Gastroesophageal sphincter (tissue), 4 donors: ENCODE measurements at regions not wholly inside any gene's neighbourhood (a gene's known extent, or its start where the extent isn't known, plus 50 kb on each side); places are given as distances from the start of the nearest gene placed in this dataset.

ENCODE experiments used
- ATAC-seq: fragments of 150-250 bp; one replicate; pipeline ENCODE4 v1.9.1; 2016; ENCODE audit warnings: mild to moderate bottlenecking, moderate library complexity
- H3K27ac ChIP-seq, 4 donors: fragments of 200-600 bp; sonication (generic) in 3 of 4; 1 replicate in 3 of 4; 2 replicates in 1 of 4; pipeline ENCODE4 v1.5.1; 2016 to 2019
- H3K27me3 ChIP-seq: fragments of 200-600 bp; sonication (generic); one replicate; pipeline ENCODE4 v1.5.1; 2019
- H3K36me3 ChIP-seq, 2 donors: fragments of 200-600 bp; sonication (generic); one replicate each; pipeline ENCODE4 v1.5.1; 2019; ENCODE audit warnings: control low read depth in 1 of 2
- H3K4me1 ChIP-seq, 3 donors: fragments of 200-600 bp; sonication (generic); 1 replicate in 2 of 3; 2 replicates in 1 of 3; pipeline ENCODE4 v1.5.1; 2016 to 2019; ENCODE audit warnings: control low read depth in 2 of 3
- H3K4me3 ChIP-seq, 2 donors: fragments of 200-600 bp; sonication (generic); one replicate each; pipeline ENCODE4 v1.5.1; 2019; ENCODE audit warnings: mild to moderate bottlenecking in 1 of 2, moderate library complexity in 1 of 2
- H3K9me3 ChIP-seq, 3 donors: fragments of 200-600 bp; sonication (generic); one replicate each; pipeline ENCODE4 v1.5.1; 2017 to 2019; ENCODE audit warnings: control low read depth in 2 of 3
- EP300 ChIP-seq: sonication (generic); formaldehyde crosslinking; IDR thresholded peaks from one replicate; pipeline ENCODE4 v1.6.1; 2017; ENCODE audit warnings: antibody characterized with exemption, mild to moderate bottlenecking
- POLR2A ChIP-seq, 2 donors: fragments of 450-650 bp; IDR thresholded peaks; one replicate each; pipeline ENCODE4 v1.6.1; 2017; ENCODE audit warnings: antibody characterized with exemption in 2 of 2, mild to moderate bottlenecking in 2 of 2, moderate library complexity in 1 of 2
- POLR2AphosphoS5 ChIP-seq: sonication (generic); formaldehyde crosslinking; IDR thresholded peaks from one replicate; pipeline ENCODE4 v1.6.1; 2017; ENCODE audit warnings: antibody characterized with exemption
- WGBS, 2 donors: methylation state at CpG; one replicate each; pipeline ENCODE4 v1.1.5; 2018; ENCODE audit warnings: low coverage in 1 of 2; 5-methylcytosine and 5-hydroxymethylcytosine counted together
- TF ChIP-seq, protein P1 (sequence below), 4 experiments: fragments of 200-600 bp in 2 of 4; fragments of 450-650 bp in 2 of 4; sonication (generic) in 1 of 4; IDR thresholded peaks; one replicate each; pipeline ENCODE4 v1.5.1; 2017 to 2019; ENCODE audit warnings: antibody characterized with exemption in 4 of 4, mild to moderate bottlenecking in 2 of 4, moderate library complexity in 2 of 4

DNA sequence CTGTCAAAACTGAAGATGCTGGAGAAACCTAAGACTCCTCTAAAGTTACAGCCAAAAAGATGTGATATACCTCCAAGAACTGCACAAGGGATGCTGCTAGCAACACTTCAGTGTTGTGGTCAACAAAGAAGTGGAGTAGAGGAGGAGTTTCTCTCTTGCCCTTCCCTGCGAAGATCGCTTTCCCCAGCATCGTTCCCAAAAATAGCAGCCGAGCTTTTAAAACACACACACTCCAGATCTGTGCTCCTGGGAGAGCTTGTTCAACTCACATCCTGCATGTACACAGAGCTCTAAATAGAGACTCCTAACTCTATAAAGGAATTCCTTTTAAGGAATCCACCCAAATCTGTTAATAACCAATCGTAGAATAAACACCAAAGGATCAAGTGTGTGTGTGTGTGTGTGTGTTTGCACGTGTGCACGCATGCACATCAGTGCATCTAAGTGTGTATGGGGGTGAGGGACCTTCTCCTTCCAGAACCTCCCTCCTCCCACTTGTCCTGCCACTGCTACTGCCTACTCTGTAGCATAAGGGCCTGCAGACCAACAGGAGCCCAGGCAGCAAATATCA is 58.5 kb downstream of the PSMG1 start:
- Histone ChIP-seq H3K27ac (peak overlapping the region in 3 of 4 donors; percentile 43 to 58 (median 48)), H3K27me3 (no peaks in the 10 kb centered on the region), H3K4me3 (no peak overlapping the region), H3K4me1 (peaks cover 0 to 18% (median 0%) of the 10 kb centered on the region in 3 donors), H3K36me3 (no peaks in the 10 kb centered on the region), H3K9me3 (peaks cover 0 to 8% (median 0%) of the 10 kb centered on the region in 3 donors)
- TF ChIP-seq EP300 (no peak), POLR2A (IDR thresholded peaks at IDR 0.05) (no peak), POLR2AphosphoS5 (no peak)
- TF ChIP-seq, protein P1, sequence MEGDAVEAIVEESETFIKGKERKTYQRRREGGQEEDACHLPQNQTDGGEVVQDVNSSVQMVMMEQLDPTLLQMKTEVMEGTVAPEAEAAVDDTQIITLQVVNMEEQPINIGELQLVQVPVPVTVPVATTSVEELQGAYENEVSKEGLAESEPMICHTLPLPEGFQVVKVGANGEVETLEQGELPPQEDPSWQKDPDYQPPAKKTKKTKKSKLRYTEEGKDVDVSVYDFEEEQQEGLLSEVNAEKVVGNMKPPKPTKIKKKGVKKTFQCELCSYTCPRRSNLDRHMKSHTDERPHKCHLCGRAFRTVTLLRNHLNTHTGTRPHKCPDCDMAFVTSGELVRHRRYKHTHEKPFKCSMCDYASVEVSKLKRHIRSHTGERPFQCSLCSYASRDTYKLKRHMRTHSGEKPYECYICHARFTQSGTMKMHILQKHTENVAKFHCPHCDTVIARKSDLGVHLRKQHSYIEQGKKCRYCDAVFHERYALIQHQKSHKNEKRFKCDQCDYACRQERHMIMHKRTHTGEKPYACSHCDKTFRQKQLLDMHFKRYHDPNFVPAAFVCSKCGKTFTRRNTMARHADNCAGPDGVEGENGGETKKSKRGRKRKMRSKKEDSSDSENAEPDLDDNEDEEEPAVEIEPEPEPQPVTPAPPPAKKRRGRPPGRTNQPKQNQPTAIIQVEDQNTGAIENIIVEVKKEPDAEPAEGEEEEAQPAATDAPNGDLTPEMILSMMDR (IDR thresholded peaks at IDR 0.05) = no peak
- ATAC-seq = no peak
- WGBS, 2 donors = 45 to 56% methylated on average over 7 of the region's 7 CpGs

- no peak for TF ChIP-seq POLR2A (IDR thresholded peaks at IDR 0.05)
- TF ChIP-seq, protein P1 (IDR thresholded peaks at IDR 0.05) = no peak
- TF ChIP-seq POLR2AphosphoS5 = no peak
- TF ChIP-seq EP300 = no peak
- H3K36me3 ChIP-seq = no peaks in the 10 kb centered on the region
- no peak overlapping the region for H3K4me3 ChIP-seq
- H3K4me1 ChIP-seq = peaks cover 0 to 18% (median 0%) of the 10 kb centered on the region in 3 donors
- peaks cover 0 to 8% (median 0%) of the 10 kb centered on the region in 3 donors for H3K9me3 ChIP-seq
- no peaks in the 10 kb centered on the region for H3K27me3 ChIP-seq
- H3K27ac ChIP-seq = no peak overlapping the region
- ATAC-seq = no peak
Measured at GRCh38 chr21:39123375-39123774, 59.9 kb downstream of the PSMG1 start.

DNA sequence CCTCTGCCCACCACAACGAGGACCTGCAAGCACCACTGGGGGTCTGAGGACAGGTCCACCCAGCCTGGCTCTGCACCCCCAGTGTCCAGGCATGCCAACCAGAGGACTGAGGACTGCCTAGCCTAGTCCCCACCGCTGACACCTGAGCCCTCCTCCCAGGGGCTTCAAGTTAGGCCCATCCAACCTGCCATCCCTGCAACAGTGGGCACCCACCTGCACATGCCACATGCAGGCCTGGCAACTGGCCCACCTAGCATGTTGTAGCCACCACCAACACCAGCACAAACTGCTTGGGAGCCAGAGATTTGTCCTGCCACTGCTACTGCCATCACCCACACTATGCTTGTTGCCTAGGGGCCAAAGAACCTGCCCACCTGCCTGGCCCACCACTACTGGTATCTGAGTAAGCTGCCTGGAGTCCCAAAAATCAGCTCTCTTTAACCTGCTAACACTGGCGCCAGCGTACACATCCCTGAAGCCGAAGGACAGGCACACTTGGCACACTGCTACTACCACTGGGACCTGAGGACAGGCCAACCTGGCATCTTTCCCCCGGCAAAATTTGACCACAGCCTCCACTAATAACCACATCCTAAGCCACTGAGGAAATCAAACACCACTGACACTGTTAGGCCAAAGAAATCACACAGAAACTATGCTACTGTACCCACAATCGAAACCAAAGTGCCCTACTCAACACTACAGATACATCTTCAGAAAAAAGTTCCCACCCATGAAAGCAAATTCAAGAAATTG is 61.5 kb downstream of the PSMG1 start:
- TF ChIP-seq POLR2A (IDR thresholded peaks at IDR 0.05) (no peak), EP300 (no peak), POLR2AphosphoS5 (no peak)
- TF ChIP-seq, protein P1 (IDR thresholded peaks at IDR 0.05) = no peak
- no peak overlapping the region for H3K27ac ChIP-seq

DNA sequence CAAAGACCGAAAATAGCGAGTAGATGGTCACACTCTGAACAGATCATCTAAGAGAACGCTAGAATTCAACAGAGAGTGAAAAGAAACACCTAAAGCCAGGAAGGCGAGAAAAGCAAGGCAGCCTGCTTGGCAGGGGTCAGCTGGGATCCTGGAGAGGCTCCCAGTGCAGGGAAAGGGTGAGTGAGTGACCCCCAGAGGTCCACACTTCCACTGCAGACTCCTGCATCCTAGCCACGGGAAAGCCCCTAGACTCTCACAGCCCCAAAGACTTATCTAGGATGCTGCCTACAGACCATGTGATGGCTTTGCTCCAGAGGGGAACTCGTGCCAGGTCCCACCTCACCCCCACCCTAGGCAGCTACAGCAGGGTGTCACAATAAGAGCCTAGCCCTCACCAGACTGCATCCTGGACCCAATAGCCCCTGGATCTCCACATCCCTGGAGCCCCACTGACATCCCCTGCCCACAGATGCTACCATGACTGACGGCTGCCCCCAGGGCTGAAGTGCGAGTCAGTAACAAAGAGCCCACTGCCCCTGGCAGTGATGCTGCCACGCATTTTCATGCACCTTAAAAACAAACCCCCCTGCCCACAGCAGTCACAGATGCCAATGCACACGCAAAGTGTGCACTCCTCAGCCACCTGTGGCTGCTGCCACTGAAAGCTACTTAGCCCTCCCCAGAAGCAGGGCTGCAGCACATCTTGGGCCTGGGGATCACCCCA is 62.2 kb downstream of the PSMG1 start:
- TF ChIP-seq POLR2A (IDR thresholded peaks at IDR 0.05) = no peak
- TF ChIP-seq, protein P1 (IDR thresholded peaks at IDR 0.05) = no peak
- no peak for TF ChIP-seq EP300
- no peak for TF ChIP-seq POLR2AphosphoS5
- H3K36me3 ChIP-seq = no peaks in the 10 kb centered on the region
- no peaks in the 10 kb centered on the region for H3K27me3 ChIP-seq
- WGBS, 2 donors = 68 to 69% methylated on average over 5 of the region's 10 CpGs
- ATAC-seq = no peak
- peaks cover 0 to 16% (median 0%) of the 10 kb centered on the region in 3 donors for H3K4me1 ChIP-seq
- no peak overlapping the region for H3K27ac ChIP-seq
- H3K9me3 ChIP-seq = peaks cover 0 to 8% (median 0%) of the 10 kb centered on the region in 3 donors
- no peak overlapping the region for H3K4me3 ChIP-seq

More for the DNA sequence above, 61.5 kb downstream of the PSMG1 start:
- Histone ChIP-seq H3K36me3 (no peaks in the 10 kb centered on the region), H3K9me3 (peaks cover 0 to 8% (median 0%) of the 10 kb centered on the region in 3 donors), H3K27me3 (no peaks in the 10 kb centered on the region), H3K4me3 (no peak overlapping the region), H3K4me1 (peaks cover 0 to 18% (median 0%) of the 10 kb centered on the region in 3 donors)
- WGBS, 2 donors = 83 to 100% methylated on average over 1 of the region's 7 CpGs
- no peak for ATAC-seq
